NCI-H526 treated with DMSO at 0.1 percent for 48 hours (cell line): ENCODE measurements at regions not wholly inside any gene's neighbourhood (a gene's known extent, or its start where the extent isn't known, plus 50 kb on each side); places are given as distances from the start of the nearest gene placed in this dataset.
"Not testable (repeated sequence)": the region's sequence is repeated elsewhere in the genome, so short reads cannot be mapped to it uniquely, and the experiment has no call there.

ENCODE experiments used
- DNase-seq: peaks from one replicate; lab custom pipeline; 2025; lab: John Stamatoyannopoulos, UW

GRCh38 chr10:85459906-85460305 is 906.7 kb downstream of the GRID1 start:
- DNase-seq = no peak

GRCh38 chr10:85464336-85464735 is 902.3 kb downstream of the GRID1 start:
- no peak for DNase-seq

GRCh38 chr10:85477979-85478378 is 888.6 kb downstream of the GRID1 start:
- DNase-seq = no peak

- DNase-seq = peak; percentile 69
Measured at GRCh38 chr10:85490431-85490830, 876.2 kb downstream of the GRID1 start.

- DNase-seq = no peak
Measured at GRCh38 chr10:85491652-85492051, 874.9 kb downstream of the GRID1 start.

GRCh38 chr10:85492684-85493083 is 873.9 kb downstream of the GRID1 start:
- no peak for DNase-seq

GRCh38 chr10:85493703-85494102 is 872.9 kb downstream of the GRID1 start:
- no peak for DNase-seq

- not testable (repeated sequence) for DNase-seq
Measured at GRCh38 chr10:85504641-85505040, 862.0 kb downstream of the GRID1 start.

- DNase-seq = no peak
Measured at GRCh38 chr10:85508159-85508558, 858.4 kb downstream of the GRID1 start.

- DNase-seq = no peak
Measured at GRCh38 chr10:85510682-85511081, 855.9 kb downstream of the GRID1 start.

- DNase-seq = no peak
Measured at GRCh38 chr10:85513436-85513835, 853.2 kb downstream of the GRID1 start.

- no peak for DNase-seq
Measured at GRCh38 chr10:85515316-85515715, 851.3 kb downstream of the GRID1 start.

GRCh38 chr10:85524001-85524666 is 842.5 kb downstream of the GRID1 start:
- DNase-seq = peak; percentile 13

- DNase-seq = no peak
Measured at GRCh38 chr10:85527616-85528317, 838.8 kb downstream of the GRID1 start.

GRCh38 chr10:85528318-85528652 is 838.3 kb downstream of the GRID1 start:
- no peak for DNase-seq

GRCh38 chr10:85531706-85532105 is 834.9 kb downstream of the GRID1 start:
- DNase-seq = no peak

GRCh38 chr10:85532773-85533172 is 833.8 kb downstream of the GRID1 start:
- no peak for DNase-seq

GRCh38 chr10:85535926-85536325 is 830.7 kb downstream of the GRID1 start:
- no peak for DNase-seq

GRCh38 chr10:85537561-85537960 is 829.0 kb downstream of the GRID1 start:
- no peak for DNase-seq

GRCh38 chr10:85538601-85539000 is 828.0 kb downstream of the GRID1 start:
- no peak for DNase-seq

GRCh38 chr10:85542152-85542551 is 824.4 kb downstream of the GRID1 start:
- no peak for DNase-seq

GRCh38 chr10:85542936-85543730 is 823.5 kb downstream of the GRID1 start:
- DNase-seq = no peak

GRCh38 chr10:85544956-85545355 is 821.6 kb downstream of the GRID1 start:
- no peak for DNase-seq
